H9 (cell line): ENCODE measurements at regions not wholly inside any gene's neighbourhood (a gene's known extent, or its start where the extent isn't known, plus 50 kb on each side); places are given as distances from the start of the nearest gene placed in this dataset.

ENCODE experiments used
- DNase-seq: peaks from one replicate; pipeline ENCODE4 v3.0.0-alpha.2; 2017
- H2AFZ ChIP-seq: one replicate; pipeline ENCODE4 v1.6.1; 2013; ENCODE audit warnings: mild to moderate bottlenecking, low read length, control low read depth, moderate library complexity
- H2AK5ac ChIP-seq: 2 replicates; pipeline ENCODE4 v1.6.1; 2013; ENCODE audit warnings: low read length, control low read depth, mixed read lengths; ENCODE audit not compliant: insufficient read length
- H2BK120ac ChIP-seq: one replicate; pipeline ENCODE4 v1.6.1; 2013; ENCODE audit warnings: low read depth, mild to moderate bottlenecking, low read length, control low read depth, inconsistent platforms; ENCODE audit not compliant: poor library complexity, severe bottlenecking
- H2BK12ac ChIP-seq: 2 replicates; pipeline ENCODE4 v1.6.1; 2013; ENCODE audit warnings: low read length, control low read depth, mixed read lengths, low read depth; ENCODE audit not compliant: insufficient read length
- H2BK15ac ChIP-seq: 2 replicates; pipeline ENCODE4 v1.6.1; 2013; ENCODE audit warnings: low read depth, low read length, control low read depth
- H2BK20ac ChIP-seq: one replicate; pipeline ENCODE4 v1.6.1; 2013; ENCODE audit warnings: low read depth, mild to moderate bottlenecking, low read length, control low read depth, inconsistent platforms; ENCODE audit not compliant: poor library complexity, severe bottlenecking
- H2BK5ac ChIP-seq: 2 replicates; pipeline ENCODE4 v1.6.1; 2013; ENCODE audit warnings: low read length, control low read depth, mixed read lengths; ENCODE audit not compliant: insufficient read length
- H3K14ac ChIP-seq: 2 replicates; pipeline ENCODE4 v1.6.1; 2013; ENCODE audit warnings: low read length, control low read depth; ENCODE audit not compliant: insufficient read depth
- H3K18ac ChIP-seq: 2 replicates; pipeline ENCODE4 v1.6.1; 2013; ENCODE audit warnings: low read depth, mild to moderate bottlenecking, mixed read lengths, low read length, control low read depth; ENCODE audit not compliant: insufficient read length
- H3K23ac ChIP-seq: 2 replicates; pipeline ENCODE4 v1.6.1; 2013; ENCODE audit warnings: low read length, control low read depth, mixed read lengths, low read depth; ENCODE audit not compliant: insufficient read length
- H3K23me2 ChIP-seq: 2 replicates; pipeline ENCODE4 v1.6.1; 2013; ENCODE audit warnings: low read depth, mild to moderate bottlenecking, mixed read lengths, low read length, control low read depth; ENCODE audit not compliant: insufficient read length, poor library complexity, severe bottlenecking
- H3K27ac ChIP-seq: 2 replicates; pipeline ENCODE4 v1.5.1; 2013; ENCODE audit warnings: low read length, control low read depth, mixed read lengths, low read depth; ENCODE audit not compliant: insufficient read length
- H3K27me3 ChIP-seq: 2 replicates; pipeline ENCODE4 v1.6.1; 2013; ENCODE audit warnings: low read length, control low read depth, inconsistent platforms; ENCODE audit not compliant: insufficient read depth
- H3K4ac ChIP-seq: 2 replicates; pipeline ENCODE4 v1.6.1; 2013; ENCODE audit warnings: low read depth, mild to moderate bottlenecking, control low read depth, inconsistent platforms, low read length, moderate library complexity
- H3K4me1 ChIP-seq: 2 replicates; pipeline ENCODE4 v1.6.1; 2013; ENCODE audit warnings: low read length, control low read depth, inconsistent platforms; ENCODE audit not compliant: insufficient read depth
- H3K4me2 ChIP-seq: 2 replicates; pipeline ENCODE4 v1.6.1; 2013; ENCODE audit warnings: low read length, control low read depth, mixed read lengths; ENCODE audit not compliant: insufficient read length, insufficient read depth
- H3K56ac ChIP-seq: 2 replicates; pipeline ENCODE4 v1.6.1; 2013; ENCODE audit warnings: low read depth, mild to moderate bottlenecking, mixed read lengths, low read length, control low read depth; ENCODE audit not compliant: insufficient read length
- H3K79me1 ChIP-seq: 2 replicates; pipeline ENCODE4 v1.6.1; 2013; ENCODE audit warnings: low read depth, mild to moderate bottlenecking, moderate library complexity, low read length, control low read depth, inconsistent platforms; ENCODE audit not compliant: insufficient read depth, poor library complexity, severe bottlenecking
- H3K79me2 ChIP-seq: 2 replicates; pipeline ENCODE4 v1.6.1; 2013; ENCODE audit warnings: low read length, control low read depth, inconsistent platforms; ENCODE audit not compliant: insufficient read depth
- H3K9ac ChIP-seq: 2 replicates; pipeline ENCODE4 v1.6.1; 2013; ENCODE audit warnings: low read length, control low read depth, mixed read lengths; ENCODE audit not compliant: insufficient read length; ENCODE audit errors: extremely low read depth
- H3K9me3 ChIP-seq: one replicate; pipeline ENCODE4 v1.6.1; 2013; ENCODE audit warnings: low read depth, low read length, inconsistent platforms; ENCODE audit not compliant: control insufficient read depth
- H3T11ph ChIP-seq: one replicate; pipeline ENCODE4 v1.6.1; 2013; ENCODE audit warnings: mild to moderate bottlenecking, low read length, control low read depth, inconsistent platforms
- H4K20me1 ChIP-seq: one replicate; pipeline ENCODE4 v1.6.1; 2013; ENCODE audit not compliant: control insufficient read depth, insufficient read length, insufficient read depth
- H4K5ac ChIP-seq: 2 replicates; pipeline ENCODE4 v1.6.1; 2013; ENCODE audit warnings: low read depth, mild to moderate bottlenecking, mixed read lengths, low read length, control low read depth; ENCODE audit not compliant: insufficient read length
- H4K8ac ChIP-seq: replicated peaks from 2 replicates; pipeline ENCODE4 v1.6.1; 2013; ENCODE audit warnings: low read length, control low read depth, mixed read lengths, low read depth; ENCODE audit not compliant: insufficient read length
- H4K91ac ChIP-seq: 2 replicates; pipeline ENCODE4 v1.6.1; 2013; ENCODE audit warnings: low read depth, mild to moderate bottlenecking, moderate library complexity, mixed read lengths, low read length, control low read depth; ENCODE audit not compliant: insufficient read length
- H3K27ac Mint-ChIP-seq, 3 experiments: 2 replicates in 2 of 3; 3 replicates in 1 of 3; pipeline ENCODE4 v1.8.0; 2020 to 2021; ENCODE audit warnings: mixed read lengths in 3 of 3, mild to moderate bottlenecking in 1 of 3, moderate library complexity in 1 of 3
- H3K27me3 Mint-ChIP-seq: 2 replicates; pipeline ENCODE4 v1.8.0; 2021; ENCODE audit warnings: low read depth, mild to moderate bottlenecking, moderate library complexity, mixed read lengths
- H3K36me3 Mint-ChIP-seq, 3 experiments: 2 replicates in 2 of 3; 3 replicates in 1 of 3; pipeline ENCODE4 v1.8.0; 2020 to 2021; ENCODE audit warnings: low read depth in 3 of 3, mixed read lengths in 3 of 3; ENCODE audit not compliant: insufficient read depth in 1 of 3
- H3K4me1 Mint-ChIP-seq, 2 experiments: 2 replicates each; pipeline ENCODE4 v1.8.0; 2020; ENCODE audit warnings: mixed read lengths in 2 of 2
- H3K4me3 Mint-ChIP-seq, 2 experiments: 2 replicates in 1 of 2; 3 replicates in 1 of 2; pipeline ENCODE4 v1.8.0; 2020 to 2021; ENCODE audit warnings: mild to moderate bottlenecking in 2 of 2, mixed read lengths in 2 of 2, moderate library complexity in 1 of 2
- H3K9me3 Mint-ChIP-seq, 2 experiments: 2 replicates in 1 of 2; 3 replicates in 1 of 2; pipeline ENCODE4 v1.8.0; 2020; ENCODE audit warnings: mild to moderate bottlenecking in 2 of 2, mixed read lengths in 2 of 2, moderate library complexity in 1 of 2
- WGBS: extraction: QIAGEN DNeasy Blood & Tissue Kit; methylation state at CpG from one replicate; pipeline ENCODE4 v1.1.7; 2013; ENCODE audit warnings: missing lambda C conversion rate, low lambda C conversion rate, mixed read lengths; ENCODE audit not compliant: insufficient read length; ENCODE audit errors: extremely low coverage; 5-methylcytosine and 5-hydroxymethylcytosine counted together
- TF ChIP-seq, protein P1 (sequence below): fragments of 200-600 bp; sonication (generic); conservative IDR thresholded peaks from 3 replicates; pipeline ENCODE4 v1.8.0; 2021; ENCODE audit warnings: antibody characterized with exemption, mild to moderate bottlenecking

- Mint-ChIP-seq H3K4me1 (no peaks in the 10 kb centered on the region), H3K9me3 (no peaks in the 10 kb centered on the region), H3K36me3 (no peaks in the 10 kb centered on the region), H3K27me3 (peaks cover 1% of the 10 kb centered on the region; the same call in 1 of the 2 replicates), H3K4me3 (no peak overlapping the region), H3K27ac (no peak overlapping the region)
- TF ChIP-seq, protein P1, sequence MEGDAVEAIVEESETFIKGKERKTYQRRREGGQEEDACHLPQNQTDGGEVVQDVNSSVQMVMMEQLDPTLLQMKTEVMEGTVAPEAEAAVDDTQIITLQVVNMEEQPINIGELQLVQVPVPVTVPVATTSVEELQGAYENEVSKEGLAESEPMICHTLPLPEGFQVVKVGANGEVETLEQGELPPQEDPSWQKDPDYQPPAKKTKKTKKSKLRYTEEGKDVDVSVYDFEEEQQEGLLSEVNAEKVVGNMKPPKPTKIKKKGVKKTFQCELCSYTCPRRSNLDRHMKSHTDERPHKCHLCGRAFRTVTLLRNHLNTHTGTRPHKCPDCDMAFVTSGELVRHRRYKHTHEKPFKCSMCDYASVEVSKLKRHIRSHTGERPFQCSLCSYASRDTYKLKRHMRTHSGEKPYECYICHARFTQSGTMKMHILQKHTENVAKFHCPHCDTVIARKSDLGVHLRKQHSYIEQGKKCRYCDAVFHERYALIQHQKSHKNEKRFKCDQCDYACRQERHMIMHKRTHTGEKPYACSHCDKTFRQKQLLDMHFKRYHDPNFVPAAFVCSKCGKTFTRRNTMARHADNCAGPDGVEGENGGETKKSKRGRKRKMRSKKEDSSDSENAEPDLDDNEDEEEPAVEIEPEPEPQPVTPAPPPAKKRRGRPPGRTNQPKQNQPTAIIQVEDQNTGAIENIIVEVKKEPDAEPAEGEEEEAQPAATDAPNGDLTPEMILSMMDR: no peak
- no peak overlapping the region for H3K18ac ChIP-seq
- no CpG with 5 or more reads among the region's 1 CpG for WGBS
- no peak overlapping the region for H3K27ac ChIP-seq
- no peak overlapping the region for H4K8ac ChIP-seq
- no peak overlapping the region for H2BK120ac ChIP-seq
- H4K5ac ChIP-seq: no peak overlapping the region
- no peak overlapping the region for H3K9ac ChIP-seq
- H3K14ac ChIP-seq: 0 out of 2 replicates have a peak overlapping the region, but pooled peaks have one; percentile 49
- no peak overlapping the region for H2BK12ac ChIP-seq
- DNase-seq: no peak
- H2BK5ac ChIP-seq: no peak overlapping the region
- no peak overlapping the region for H4K91ac ChIP-seq
- no peaks in the 10 kb centered on the region for H3K9me3 ChIP-seq
- H3T11ph ChIP-seq: no peak overlapping the region
- H2BK15ac ChIP-seq: no peak overlapping the region
- no peak overlapping the region for H3K4me2 ChIP-seq
- no peak overlapping the region for H2BK20ac ChIP-seq
- no peaks in the 10 kb centered on the region for H3K23me2 ChIP-seq
- H3K4me1 ChIP-seq: no peaks in the 10 kb centered on the region
- H3K4ac ChIP-seq: no peak overlapping the region
- H3K23ac ChIP-seq: no peak overlapping the region
- no peak overlapping the region for H2AFZ ChIP-seq
- no peaks in the 10 kb centered on the region for H4K20me1 ChIP-seq
- H2AK5ac ChIP-seq: no peak overlapping the region
- H3K79me2 ChIP-seq: no peaks in the 10 kb centered on the region
- no peaks in the 10 kb centered on the region for H3K27me3 ChIP-seq
- H3K79me1 ChIP-seq: no peaks in the 10 kb centered on the region
- no peak overlapping the region for H3K56ac ChIP-seq
These were observed 222.2 kb upstream of the CXCL12 start for GRCh38 chr10:44607116-44607515.
